CD4-positive, alpha-beta T cell treated with Interleukin-6 for 4 hours (primary cell): ENCODE measurements at regions not wholly inside any gene's neighbourhood (a gene's known extent, or its start where the extent isn't known, plus 50 kb on each side); places are given as distances from the start of the nearest gene placed in this dataset.
"Not testable (repeated sequence)": the region's sequence is repeated elsewhere in the genome, so short reads cannot be mapped to it uniquely, and the experiment has no call there.

ENCODE experiments used
- DNase-seq: peaks from one replicate; pipeline ENCODE4 v3.0.0-alpha.2; 2020; ENCODE audit warnings: mixed read lengths

DNA sequence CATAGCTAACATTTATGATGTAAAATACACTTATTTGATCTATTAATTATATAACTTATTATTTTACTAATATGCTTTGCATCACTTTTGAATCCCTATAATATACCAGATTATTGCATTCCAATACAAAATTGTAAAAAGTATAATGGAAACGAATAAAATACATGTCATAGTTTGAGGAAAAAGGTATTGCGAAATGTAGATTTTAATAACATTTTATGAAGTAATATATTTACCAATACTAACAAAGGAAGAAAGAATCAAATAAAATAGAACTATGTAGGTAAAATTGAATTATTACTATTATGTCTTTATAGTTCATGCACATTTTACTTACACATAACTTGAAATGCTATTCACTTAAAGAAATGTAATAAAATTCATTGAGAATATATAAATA lies 1300.2 kb downstream of the ADGRL3 start:
- no peak for DNase-seq

GRCh38 chr4:62495032-62495431 lies 1294.9 kb downstream of the ADGRL3 start:
- no peak for DNase-seq

GRCh38 chr4:62491756-62492155 lies 1291.6 kb downstream of the ADGRL3 start:
- DNase-seq: not testable (repeated sequence)

DNA sequence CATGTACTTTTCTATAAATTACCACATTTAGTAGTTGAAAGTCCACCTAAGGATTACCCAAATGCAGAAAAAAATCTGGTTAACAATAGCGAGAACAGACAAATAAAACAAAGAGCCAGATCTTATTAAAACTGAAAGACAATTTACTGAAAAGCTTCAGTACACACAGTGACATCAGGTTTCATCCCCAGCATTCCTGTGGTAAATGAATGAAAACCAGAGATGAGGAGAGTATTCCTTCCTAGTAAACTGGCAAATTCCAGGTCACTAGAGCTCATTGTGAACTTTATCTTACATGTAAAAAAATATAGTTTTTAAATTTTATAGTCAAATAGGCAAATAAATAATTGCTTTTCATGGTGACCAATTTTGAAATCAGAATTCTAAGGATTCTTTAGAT lies 1290.5 kb downstream of the ADGRL3 start:
- DNase-seq: no peak

GRCh38 chr4:62487016-62487415 lies 1286.9 kb downstream of the ADGRL3 start:
- DNase-seq: no peak

DNA sequence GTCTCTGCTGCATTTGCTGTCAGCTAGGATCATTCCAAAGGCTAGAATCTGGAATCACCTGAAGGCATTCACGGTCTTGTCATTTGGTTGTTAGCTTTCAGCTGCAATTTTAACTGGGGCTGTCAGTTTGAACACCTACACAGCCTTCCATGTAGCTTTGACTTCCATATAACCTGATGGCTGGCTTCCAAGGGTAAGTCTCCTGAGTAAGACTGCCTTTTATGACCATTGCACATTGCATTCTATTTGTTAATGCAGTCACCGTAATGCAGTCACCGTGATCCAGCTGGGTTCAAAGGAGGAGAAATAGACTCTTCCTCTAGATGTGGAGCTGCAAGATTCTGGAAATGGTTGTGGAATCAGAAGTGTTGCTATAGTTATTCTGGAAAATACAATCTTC lies 1284.2 kb downstream of the ADGRL3 start:
- no peak for DNase-seq

DNA sequence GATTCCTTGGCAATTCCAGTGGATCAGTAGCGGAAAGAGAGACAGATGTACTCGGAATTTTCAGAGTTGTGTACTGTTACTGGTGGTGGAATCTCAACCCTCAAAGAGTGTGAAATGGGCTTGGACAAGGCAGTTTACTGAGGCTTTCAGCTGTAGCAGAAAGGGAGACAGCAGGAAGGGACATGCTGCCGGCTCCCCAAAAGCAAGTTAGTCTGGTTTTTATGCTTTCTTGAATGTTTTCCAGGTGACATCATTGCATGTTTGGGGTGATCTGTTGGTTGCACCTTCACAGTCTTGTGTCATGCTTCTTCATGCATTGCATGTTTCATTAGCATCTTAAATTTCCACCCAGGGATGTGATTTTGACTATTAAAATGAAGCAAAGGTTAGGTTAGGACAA lies 1282.2 kb downstream of the ADGRL3 start:
- DNase-seq: no peak

DNA sequence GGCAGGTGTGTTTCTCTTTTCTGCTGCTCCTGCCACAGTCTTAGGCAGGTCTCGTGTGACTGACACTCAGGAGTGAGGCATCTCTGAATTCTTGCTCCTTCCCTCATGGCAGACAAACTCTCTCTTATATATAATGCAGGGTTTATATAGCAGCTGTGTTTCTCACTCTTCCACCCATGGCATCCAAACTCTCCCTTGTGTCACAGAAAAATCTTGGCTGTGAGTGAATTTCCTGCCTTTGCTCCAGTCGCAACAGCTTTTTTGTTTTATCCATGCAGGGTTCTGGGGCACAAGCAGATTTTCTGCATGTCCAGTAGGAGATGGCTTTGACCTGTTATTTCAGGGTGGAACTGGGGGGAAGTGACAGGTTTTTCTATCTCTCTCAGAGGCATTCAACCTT lies 1275.5 kb downstream of the ADGRL3 start:
- no peak for DNase-seq

- DNase-seq: no peak
Observed at GRCh38 chr4:62474802-62475201, 1274.7 kb downstream of the ADGRL3 start.

GRCh38 chr4:62471021-62471420 lies 1270.9 kb downstream of the ADGRL3 start:
- DNase-seq: no peak

DNA sequence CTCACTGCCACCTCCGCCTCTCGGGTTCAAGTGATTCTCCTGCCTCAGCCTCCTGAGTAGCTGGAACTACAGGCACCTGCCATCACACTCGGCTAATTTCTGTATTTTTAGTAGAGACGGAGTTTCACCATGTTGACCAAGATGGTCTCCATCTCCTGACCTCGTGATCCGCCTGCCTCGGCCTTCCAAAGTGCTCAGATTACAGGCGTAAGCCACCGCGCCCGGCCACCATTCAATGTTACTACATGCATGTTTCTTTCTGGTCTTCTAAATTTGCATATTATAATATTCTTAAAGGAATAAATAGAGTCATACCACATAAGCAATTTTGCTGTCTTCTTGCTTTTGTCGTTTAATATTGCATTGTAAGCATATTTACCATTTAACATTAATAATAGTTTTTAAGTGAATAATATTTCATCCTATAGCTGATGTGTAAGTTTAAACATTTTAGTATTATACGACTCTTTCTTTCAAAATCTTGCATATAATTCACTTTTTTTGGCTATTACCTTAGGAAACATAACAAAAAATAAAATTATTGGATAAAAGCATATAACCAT lies 1270.4 kb downstream of the ADGRL3 start:
- no peak for DNase-seq

- DNase-seq: no peak
Observed at GRCh38 chr4:62470020-62470419, 1269.9 kb downstream of the ADGRL3 start.

DNA sequence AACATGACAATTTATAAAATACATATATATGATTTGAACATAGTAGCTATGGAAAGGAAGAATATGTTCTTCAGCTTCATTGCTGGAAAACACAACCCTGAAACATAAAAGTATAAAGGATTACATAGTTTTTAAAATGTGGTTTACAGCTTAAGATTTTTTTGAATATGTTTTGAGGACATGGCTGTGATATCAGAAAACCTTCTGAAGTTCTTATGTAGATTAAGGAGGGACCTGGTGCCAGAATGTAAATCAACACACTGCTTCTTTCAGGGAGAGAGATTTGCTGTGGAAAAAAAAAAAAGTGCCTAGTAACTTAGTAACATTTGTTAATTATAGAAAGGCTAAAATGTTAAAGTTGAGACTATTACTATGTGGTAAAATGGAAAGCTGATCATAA lies 1261.8 kb downstream of the ADGRL3 start:
- no peak for DNase-seq

- DNase-seq: no peak
Observed at GRCh38 chr4:62460329-62460728, 1260.2 kb downstream of the ADGRL3 start.

DNA sequence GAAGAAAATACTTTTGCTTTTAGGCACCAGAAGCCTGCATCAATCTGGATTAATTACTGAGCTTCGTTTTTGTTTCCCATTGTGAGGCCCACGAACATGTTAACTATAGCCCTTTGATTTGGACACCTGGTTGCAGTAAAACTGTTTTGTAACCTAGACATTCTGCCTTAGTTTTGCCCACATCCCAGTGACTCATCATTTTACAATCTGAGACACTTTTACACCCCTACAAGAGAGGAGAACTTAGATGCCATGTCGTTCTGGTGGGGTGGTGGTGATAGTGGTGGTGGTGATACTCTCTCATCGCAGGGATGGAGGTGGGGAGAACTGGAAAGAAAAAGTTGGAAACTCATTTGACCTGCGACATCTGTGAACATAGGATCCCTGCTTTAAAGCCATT lies 1257.2 kb downstream of the ADGRL3 start:
- no peak for DNase-seq

DNA sequence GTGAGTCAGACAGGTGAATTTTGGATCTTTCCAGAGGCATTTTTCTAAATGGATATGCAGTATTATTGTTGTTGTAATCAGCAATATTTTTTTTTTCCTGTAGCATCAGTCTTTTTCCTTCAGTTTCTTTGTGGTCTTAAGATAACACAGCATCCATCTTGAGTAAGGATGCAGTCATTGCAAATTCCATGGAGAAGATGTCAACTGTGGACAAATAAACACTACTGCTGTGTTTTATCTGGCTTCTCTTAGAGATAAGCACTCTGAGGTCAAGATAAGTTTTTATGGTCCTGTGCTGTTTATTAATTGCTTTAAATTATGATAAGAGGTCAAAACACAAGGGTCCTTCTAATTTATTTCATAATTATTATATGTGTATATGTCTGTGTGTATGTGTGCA lies 1255.7 kb downstream of the ADGRL3 start:
- DNase-seq: no peak

DNA sequence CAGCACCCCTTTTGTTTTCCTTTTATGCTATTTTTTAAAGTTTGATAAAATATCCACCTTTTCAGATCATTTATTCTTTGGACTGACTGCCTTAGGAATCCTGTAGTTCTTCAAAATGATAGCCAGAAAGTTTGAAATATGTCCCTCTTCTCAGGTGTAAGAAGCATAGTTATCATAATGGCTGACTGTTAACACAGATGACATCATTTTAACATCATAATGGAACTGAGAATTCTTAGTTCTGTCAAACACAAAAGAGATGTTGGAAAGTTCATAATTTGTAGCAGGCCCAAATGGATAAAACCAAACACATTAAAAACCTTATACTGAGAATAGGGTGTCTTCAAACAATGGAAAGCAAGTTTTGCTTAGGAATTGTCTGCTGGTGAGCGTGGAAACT lies 1254.4 kb downstream of the ADGRL3 start:
- no peak for DNase-seq

GRCh38 chr4:62450740-62451139 lies 1250.6 kb downstream of the ADGRL3 start:
- DNase-seq: no peak

GRCh38 chr4:62449538-62449937 lies 1249.4 kb downstream of the ADGRL3 start:
- no peak for DNase-seq

GRCh38 chr4:62448911-62449310 lies 1248.8 kb downstream of the ADGRL3 start:
- no peak for DNase-seq

GRCh38 chr4:62439051-62439450 lies 1238.9 kb downstream of the ADGRL3 start:
- no peak for DNase-seq

- no peak for DNase-seq
Observed at GRCh38 chr4:62434921-62435320, 1234.8 kb downstream of the ADGRL3 start.

- not testable (repeated sequence) for DNase-seq
Observed at GRCh38 chr4:62431513-62432231, 1231.5 kb downstream of the ADGRL3 start.

- DNase-seq: no peak
Observed at GRCh38 chr4:62429297-62429696, 1229.2 kb downstream of the ADGRL3 start.

DNA sequence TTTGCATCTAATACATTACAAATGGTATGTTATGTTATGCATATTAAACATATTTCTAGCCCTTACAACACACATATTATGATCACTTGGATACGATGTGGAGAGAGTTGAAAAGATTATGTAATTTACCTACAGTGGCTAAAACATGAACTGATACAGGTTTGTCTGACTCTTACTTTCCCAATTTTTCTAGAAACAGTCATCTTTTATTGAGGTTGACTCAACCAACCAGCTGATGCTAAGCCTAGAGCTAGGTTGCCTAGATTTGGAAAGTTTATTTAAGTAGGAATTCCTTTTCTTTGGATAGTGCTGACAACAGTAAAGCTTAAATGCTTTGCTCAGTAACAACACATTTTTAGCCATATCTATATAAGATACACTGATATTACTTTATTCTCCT lies 1215.1 kb downstream of the ADGRL3 start:
- DNase-seq: no peak
